Neural cell (in vitro differentiated cells): ENCODE measurements at regions not wholly inside any gene's neighbourhood (a gene's known extent, or its start where the extent isn't known, plus 50 kb on each side); places are given as distances from the start of the nearest gene placed in this dataset.

Experiments used
- H2AFZ ChIP-seq: fragments of 200-600, 300-800 bp; sonication (generic), shearing (Covaris generic); 2 replicates; pipeline ENCODE4 v1.6.0; 2014; ENCODE audit warnings: low read depth, mild to moderate bottlenecking, antibody characterized with exemption, low read length, moderate library complexity
- H3F3A ChIP-seq: fragments of 200-600 bp; shearing (Covaris generic); 2 replicates; pipeline ENCODE4 v1.6.1; 2016; ENCODE audit warnings: mild to moderate bottlenecking, moderate library complexity, mixed read lengths, antibody characterized with exemption, low read length; ENCODE audit not compliant: insufficient read depth, poor library complexity, severe bottlenecking
- H3K27ac ChIP-seq: fragments of 200-600, 300-800 bp; sonication (generic), shearing (Covaris generic); 2 replicates; pipeline ENCODE4 v1.5.1; 2014; ENCODE audit warnings: mild to moderate bottlenecking, low read length, moderate library complexity
- H3K27me3 ChIP-seq: fragments of 300-800, 200-600 bp; sonication (generic), shearing (Covaris generic); 2 replicates; pipeline ENCODE4 v1.6.0; 2014; ENCODE audit warnings: mild to moderate bottlenecking, low read depth, low read length, moderate library complexity; ENCODE audit not compliant: insufficient read depth
- H3K36me3 ChIP-seq: fragments of 300-800, 200-600 bp; sonication (generic), shearing (Covaris generic); 2 replicates; pipeline ENCODE4 v1.5.1; 2014; ENCODE audit warnings: mild to moderate bottlenecking, antibody characterized with exemption, low read length, moderate library complexity; ENCODE audit not compliant: insufficient read depth
- H3K4me2 ChIP-seq: fragments of 300-800, 200-600 bp; sonication (generic), shearing (Covaris generic); 2 replicates; pipeline ENCODE4 v1.6.0; 2014; ENCODE audit warnings: mild to moderate bottlenecking, low read length
- H3K4me3 ChIP-seq: fragments of 300-800, 200-600 bp; sonication (generic), shearing (Covaris generic); 2 replicates; pipeline ENCODE4 v1.5.1; 2014; ENCODE audit warnings: mild to moderate bottlenecking, low read length, moderate library complexity
- H3K79me2 ChIP-seq: fragments of 200-600 bp; shearing (Covaris generic); replicated peaks from 2 replicates; pipeline ENCODE4 v1.6.0; 2014; ENCODE audit warnings: mild to moderate bottlenecking, low read length, moderate library complexity; ENCODE audit not compliant: insufficient read depth
- H3K9ac ChIP-seq: fragments of 300-800, 200-600 bp; sonication (generic), shearing (Covaris generic); 2 replicates; pipeline ENCODE4 v1.6.1; 2016; ENCODE audit warnings: mild to moderate bottlenecking, low read length, mixed read lengths
- H3K9me2 ChIP-seq: fragments of 200-600 bp; shearing (Covaris generic); 2 replicates; pipeline ENCODE4 v1.6.1; 2016; ENCODE audit warnings: mild to moderate bottlenecking, low read length, mixed read lengths; ENCODE audit not compliant: insufficient read depth
- H3K9me3 ChIP-seq: fragments of 200-600, 300-800 bp; sonication (generic), shearing (Covaris generic); 2 replicates; pipeline ENCODE4 v1.6.1; 2016; ENCODE audit warnings: mild to moderate bottlenecking, mixed run types, low read length, moderate library complexity, mixed read lengths
- H4K20me1 ChIP-seq: fragments of 200-600 bp; shearing (Covaris generic); 2 replicates; pipeline ENCODE4 v1.6.1; 2016; ENCODE audit warnings: mild to moderate bottlenecking, mixed run types; ENCODE audit not compliant: insufficient read depth
- CTCF ChIP-seq: fragments of 450-650 bp; IDR thresholded peaks from 2 replicates; pipeline ENCODE4 v1.5.1; 2014; ENCODE audit warnings: antibody characterized with exemption, mild to moderate bottlenecking, moderate library complexity; ENCODE audit not compliant: poor library complexity, severe bottlenecking
- EP300 ChIP-seq: fragments of 450-650 bp; conservative IDR thresholded peaks from 2 replicates; pipeline ENCODE4 v1.6.1; 2014; ENCODE audit warnings: antibody characterized with exemption, mild to moderate bottlenecking, moderate library complexity; ENCODE audit not compliant: poor library complexity, severe bottlenecking
- EZH2 ChIP-seq: fragments of 200-600, 300-800 bp; shearing (Covaris generic), sonication (generic); IDR thresholded peaks from 2 replicates; pipeline ENCODE4 v1.6.1; 2014; ENCODE audit warnings: antibody characterized with exemption, low read length, borderline replicate concordance, mild to moderate bottlenecking; ENCODE audit not compliant: insufficient read depth, poor library complexity, severe bottlenecking
- MXI1 ChIP-seq: fragments of 450-650 bp; conservative IDR thresholded peaks from 2 replicates; pipeline ENCODE4 v1.6.1; 2014; ENCODE audit warnings: antibody characterized with exemption, mild to moderate bottlenecking; ENCODE audit not compliant: poor library complexity, severe bottlenecking
- POLR2AphosphoS5 ChIP-seq: IDR thresholded peaks from 2 replicates; pipeline ENCODE4 v1.6.1; 2012
- RAD21 ChIP-seq: fragments of 450-650 bp; conservative IDR thresholded peaks from 2 replicates; pipeline ENCODE4 v1.6.1; 2014; ENCODE audit warnings: antibody characterized with exemption, mild to moderate bottlenecking, moderate library complexity
- REST ChIP-seq: IDR thresholded peaks from 2 replicates; pipeline ENCODE4 v1.6.1; 2012; ENCODE audit warnings: borderline replicate concordance
- SMC3 ChIP-seq: fragments of 450-650 bp; conservative IDR thresholded peaks from 2 replicates; pipeline ENCODE4 v1.6.1; 2014; ENCODE audit warnings: antibody characterized with exemption, mild to moderate bottlenecking, moderate library complexity; ENCODE audit not compliant: poor library complexity
- TAF1 ChIP-seq: IDR thresholded peaks from 2 replicates; pipeline ENCODE4 v1.6.1; 2012; ENCODE audit warnings: low read depth

DNA sequence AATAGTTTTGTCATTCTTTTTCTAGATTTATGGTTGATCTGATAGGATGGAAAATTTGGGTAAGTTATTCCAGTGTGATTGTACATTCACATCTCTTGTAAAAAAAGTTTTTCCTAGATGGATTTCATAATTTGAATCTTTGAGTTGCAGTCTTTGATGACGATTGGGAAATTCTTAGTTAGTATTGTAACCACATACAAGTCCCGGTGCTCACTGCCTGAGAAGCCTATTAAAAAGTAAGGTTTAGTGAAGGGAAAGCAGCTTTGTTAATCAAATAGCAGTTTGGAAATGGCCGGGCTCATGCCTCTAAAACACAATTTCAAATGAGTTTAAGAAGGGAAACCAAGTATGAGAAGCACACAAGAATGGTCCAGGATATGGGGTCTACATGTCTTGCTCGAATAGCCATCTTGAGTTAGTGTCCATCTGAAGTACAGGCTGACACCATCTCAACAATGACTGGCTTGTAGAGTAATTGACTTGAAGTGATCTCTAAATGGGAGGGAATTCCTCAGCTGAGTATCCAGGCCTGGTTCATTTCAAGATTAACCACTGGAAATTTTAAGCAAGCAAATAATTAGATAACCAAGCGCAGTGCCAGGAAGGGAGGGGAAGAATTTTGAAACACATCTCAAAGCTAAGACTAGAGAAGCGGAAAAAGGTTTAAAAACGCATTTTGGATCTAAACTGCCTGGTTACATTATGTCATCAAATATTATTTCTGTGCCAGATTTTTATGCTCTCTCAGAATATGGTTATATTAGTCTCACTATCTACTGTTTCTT lies 1145.6 kb upstream of the MIR17HG start:
- no peaks in the 10 kb centered on the region for H3K36me3 ChIP-seq
- H3K4me2 ChIP-seq, result no peak overlapping the region
- no peak overlapping the region for H2AFZ ChIP-seq
- H3K4me3 ChIP-seq, result no peak overlapping the region
- H3K27ac ChIP-seq, result no peak overlapping the region
- H3K9me2 ChIP-seq, result no peaks in the 10 kb centered on the region
- H3F3A ChIP-seq, result no peaks in the 10 kb centered on the region
- H3K27me3 ChIP-seq, result no peaks in the 10 kb centered on the region
- no peaks in the 10 kb centered on the region for H3K9me3 ChIP-seq
- H3K9ac ChIP-seq, result no peak overlapping the region
- no peaks in the 10 kb centered on the region for H3K79me2 ChIP-seq
- H4K20me1 ChIP-seq, result no peaks in the 10 kb centered on the region
- TF ChIP-seq EP300 (no peak), REST (no peak), POLR2AphosphoS5 (no peak), MXI1 (no peak), EZH2 (no peak)

GRCh38 chr13:90205081-90205480 lies 1142.4 kb upstream of the MIR17HG start:
- no peak overlapping the region for H3K27ac ChIP-seq
- H3K9me2 ChIP-seq, result no peaks in the 10 kb centered on the region
- no peak overlapping the region for H3K4me3 ChIP-seq
- no peaks in the 10 kb centered on the region for H3K36me3 ChIP-seq
- H3K79me2 ChIP-seq, result no peaks in the 10 kb centered on the region
- H3K27me3 ChIP-seq, result no peaks in the 10 kb centered on the region
- no peaks in the 10 kb centered on the region for H4K20me1 ChIP-seq
- no peaks in the 10 kb centered on the region for H3F3A ChIP-seq
- TF ChIP-seq SMC3, result no peak
- no peak for TF ChIP-seq RAD21
- no peak for TF ChIP-seq TAF1
- no peak for TF ChIP-seq EP300
- TF ChIP-seq MXI1, result no peak
- no peak for TF ChIP-seq REST
- TF ChIP-seq EZH2, result no peak
- no peak for TF ChIP-seq POLR2AphosphoS5
- no peak for TF ChIP-seq CTCF
- H2AFZ ChIP-seq, result no peak overlapping the region
- H3K4me2 ChIP-seq, result no peak overlapping the region
- no peaks in the 10 kb centered on the region for H3K9me3 ChIP-seq
- no peak overlapping the region for H3K9ac ChIP-seq
